H1 (cell line): ENCODE measurements at regions not wholly inside any gene's neighbourhood (a gene's known extent, or its start where the extent isn't known, plus 50 kb on each side); places are given as distances from the start of the nearest gene placed in this dataset.

ENCODE experiments used
- E2F6 ChIP-seq: IDR thresholded peaks from 2 replicates; pipeline ENCODE4 v1.6.1; 2012; ENCODE audit warnings: inconsistent platforms
- SP1 ChIP-seq: IDR thresholded peaks from 2 replicates; pipeline ENCODE4 v1.6.1; 2011; ENCODE audit warnings: low read depth, low read length
- SP2 ChIP-seq: IDR thresholded peaks from 2 replicates; pipeline ENCODE4 v1.6.1; 2012; ENCODE audit warnings: mild to moderate bottlenecking, low read length, inconsistent platforms

GRCh38 chr12:30152705-30153104, 369.0 kb upstream of the TMTC1 start (continued):
- no peak for TF ChIP-seq SP1
- no peak for TF ChIP-seq E2F6
- TF ChIP-seq SP2, result no peak
